RPMI7951 (cell line): ENCODE measurements at regions not wholly inside any gene's neighbourhood (a gene's known extent, or its start where the extent isn't known, plus 50 kb on each side); places are given as distances from the start of the nearest gene placed in this dataset.
"Not testable (repeated sequence)": the region's sequence is repeated elsewhere in the genome, so short reads cannot be mapped to it uniquely, and the experiment has no call there.

Source experiments
- DNase-seq: peaks from one replicate; pipeline ENCODE4 v3.0.0-alpha.2; 2012; ENCODE audit warnings: low read depth

DNA sequence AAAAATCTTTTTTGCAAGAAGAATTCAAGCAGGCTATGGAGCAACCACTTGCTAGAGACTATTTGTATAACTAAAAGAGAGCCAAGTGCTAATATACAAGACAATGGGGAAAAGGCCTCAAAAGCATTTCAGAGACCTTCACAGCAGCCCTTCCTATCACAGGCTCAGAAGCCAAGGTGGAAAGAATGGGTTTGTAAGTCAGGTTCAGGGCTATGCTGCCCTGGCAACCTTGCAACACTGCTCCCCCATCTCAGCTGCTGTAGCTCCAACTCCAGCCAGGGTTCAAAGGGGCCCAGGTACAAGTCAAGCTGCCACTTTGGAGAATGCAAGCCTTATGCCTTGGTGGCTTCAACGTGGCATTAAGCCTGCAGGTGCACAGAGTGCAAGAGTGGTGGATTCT lies 253.7 kb upstream of the C1QTNF3 start:
- not testable (repeated sequence) for DNase-seq

DNA sequence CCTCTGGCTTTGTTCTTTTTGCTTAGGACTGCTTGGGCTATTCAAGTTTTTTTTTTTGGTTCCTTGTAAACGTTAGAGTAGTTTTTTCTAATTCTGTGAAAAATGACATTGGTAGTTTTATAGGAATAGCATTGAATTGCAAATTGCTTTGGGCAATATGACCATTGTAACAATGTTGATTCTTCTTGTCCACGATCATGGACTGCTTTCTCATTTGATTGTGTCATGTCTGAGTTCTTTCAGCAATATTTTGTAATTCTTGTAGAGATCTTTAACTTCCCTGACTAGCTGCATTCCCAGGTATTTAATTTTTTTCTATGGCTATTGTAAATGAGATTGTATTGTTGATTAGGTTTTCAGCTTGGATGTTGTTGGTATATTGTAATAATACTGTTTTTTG lies 286.2 kb upstream of the C1QTNF3 start:
- not testable (repeated sequence) for DNase-seq

DNA sequence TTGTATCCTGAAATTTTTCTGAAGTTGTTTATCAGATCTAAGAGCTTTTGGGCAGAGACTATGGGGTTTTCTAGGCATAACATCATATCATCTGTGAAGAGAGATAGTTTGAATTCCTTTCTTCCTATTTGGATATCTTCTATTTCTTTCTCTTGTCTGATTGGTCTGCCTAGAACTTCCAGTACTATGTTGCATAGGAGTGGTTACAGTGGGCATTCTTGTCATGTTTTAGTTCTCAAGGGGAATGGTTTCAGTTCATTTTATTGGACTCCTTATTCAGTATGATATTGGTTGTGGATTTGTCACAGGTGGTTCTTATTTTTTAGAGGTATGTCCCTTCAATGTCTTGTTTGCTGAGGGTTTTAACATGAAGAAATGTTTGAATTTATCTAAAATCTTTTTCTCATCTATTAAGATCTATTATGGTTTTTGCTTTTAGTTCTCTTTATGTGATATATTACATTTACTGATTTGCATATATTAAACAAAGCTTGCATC lies 286.6 kb upstream of the C1QTNF3 start:
- not testable (repeated sequence) for DNase-seq

DNA sequence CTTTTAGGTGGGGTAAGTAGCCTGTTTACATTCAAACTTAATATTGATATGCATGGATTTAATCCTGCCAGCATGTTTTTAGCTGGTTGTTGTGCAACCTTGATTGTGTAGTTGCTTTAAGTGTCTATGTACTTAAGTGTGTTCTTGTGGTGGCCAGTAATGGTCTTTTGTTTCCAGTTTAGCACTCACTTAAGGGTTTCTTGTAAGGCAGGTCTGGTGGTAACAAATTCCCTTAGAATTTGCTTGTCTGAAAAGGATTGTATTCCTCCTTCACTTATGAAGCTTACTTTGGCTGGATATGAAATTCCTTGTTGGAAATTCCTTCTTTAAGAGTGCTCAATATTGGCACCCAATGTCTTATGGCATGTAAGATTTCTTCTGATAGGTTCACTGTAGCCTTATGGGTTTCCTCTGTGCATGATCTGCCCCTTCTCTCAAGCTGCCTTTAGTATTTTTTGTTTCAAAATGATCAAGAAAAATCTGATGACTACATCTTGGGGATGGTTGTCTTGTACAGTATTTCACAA lies 289.0 kb upstream of the C1QTNF3 start:
- DNase-seq = not testable (repeated sequence)

DNA sequence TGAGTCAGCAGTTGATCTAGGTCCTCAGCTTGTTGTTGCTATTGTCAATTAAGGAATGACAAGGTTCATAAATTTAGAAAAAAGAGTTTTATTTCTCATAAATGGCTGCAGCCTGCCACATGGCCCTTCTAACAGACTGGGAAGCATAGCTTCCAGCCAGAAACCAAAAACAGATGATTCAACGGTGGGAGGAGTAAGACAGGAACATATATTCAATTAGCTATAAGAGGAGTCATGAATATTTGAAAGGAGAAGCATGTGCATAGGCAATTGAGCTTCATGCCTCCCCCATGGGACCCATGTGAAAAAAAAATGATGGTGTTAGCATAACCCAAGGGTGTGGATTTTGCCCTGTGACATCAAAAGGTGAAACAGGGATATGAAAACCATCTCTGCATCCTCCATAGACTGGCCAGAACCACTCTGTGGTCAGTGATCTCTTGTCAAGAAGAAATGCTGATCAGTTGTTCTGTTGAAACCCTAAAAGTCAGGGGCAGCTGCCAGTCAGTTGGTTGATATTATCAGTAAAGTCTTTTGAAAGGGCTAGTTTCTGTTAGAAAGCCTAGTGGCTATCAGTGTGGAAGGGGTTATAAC lies 296.5 kb upstream of the C1QTNF3 start:
- not testable (repeated sequence) for DNase-seq

DNA sequence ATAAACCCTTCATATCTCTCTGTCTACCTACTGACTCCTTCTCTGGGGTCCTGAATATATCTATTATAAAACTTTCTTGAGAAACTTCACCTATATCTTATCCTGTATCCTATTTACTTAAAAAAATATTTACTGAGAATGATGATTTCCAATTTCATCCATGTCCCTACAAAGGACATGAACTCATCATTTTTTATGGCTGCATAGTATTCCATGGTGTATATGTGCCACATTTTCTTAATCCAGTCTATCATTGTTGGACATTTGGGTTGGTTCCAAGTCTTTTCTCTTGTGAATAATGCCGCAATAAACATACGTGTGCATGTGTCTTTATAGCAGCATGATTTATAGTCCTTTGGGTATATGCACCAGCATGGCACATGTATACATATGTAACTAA lies 301.7 kb upstream of the RAI14 start:
- not testable (repeated sequence) for DNase-seq

DNA sequence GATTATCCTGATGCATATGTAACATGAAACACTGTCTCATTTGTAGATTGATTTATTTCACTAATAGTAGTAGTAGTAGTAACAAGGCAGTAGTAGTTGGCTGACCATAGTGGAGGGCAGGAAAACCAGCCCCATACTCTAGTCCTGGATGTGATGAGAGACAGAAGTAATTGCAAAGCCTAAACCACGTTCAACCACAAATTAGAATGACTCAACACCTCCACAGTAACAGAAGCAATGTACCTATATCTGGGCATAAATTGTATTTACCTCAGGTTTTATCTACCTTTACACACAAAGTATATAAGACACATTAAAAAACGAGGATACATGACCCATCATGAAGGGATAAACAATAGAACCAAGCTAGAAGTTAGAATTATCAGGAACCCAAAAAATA lies 284.7 kb upstream of the RAI14 start:
- DNase-seq = not testable (repeated sequence)

DNA sequence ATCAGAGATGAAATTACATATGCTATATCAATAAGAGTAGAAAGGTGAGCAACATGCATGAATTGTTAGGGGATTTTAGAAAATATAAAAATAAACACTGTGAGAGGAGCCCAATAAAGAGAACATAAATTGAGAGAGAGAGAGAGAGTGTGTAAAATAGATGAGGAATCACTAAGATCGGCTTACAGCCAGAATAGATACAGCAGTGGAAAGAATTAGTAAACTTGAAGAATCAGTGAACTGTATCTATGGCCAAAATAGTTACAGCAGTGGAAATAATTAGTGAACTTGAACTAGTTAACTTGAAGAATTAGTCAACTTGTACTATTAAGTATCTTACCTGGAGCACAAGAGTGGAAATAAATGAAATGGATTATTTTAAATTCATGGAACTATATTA lies 284.3 kb upstream of the RAI14 start:
- DNase-seq = not testable (repeated sequence)

DNA sequence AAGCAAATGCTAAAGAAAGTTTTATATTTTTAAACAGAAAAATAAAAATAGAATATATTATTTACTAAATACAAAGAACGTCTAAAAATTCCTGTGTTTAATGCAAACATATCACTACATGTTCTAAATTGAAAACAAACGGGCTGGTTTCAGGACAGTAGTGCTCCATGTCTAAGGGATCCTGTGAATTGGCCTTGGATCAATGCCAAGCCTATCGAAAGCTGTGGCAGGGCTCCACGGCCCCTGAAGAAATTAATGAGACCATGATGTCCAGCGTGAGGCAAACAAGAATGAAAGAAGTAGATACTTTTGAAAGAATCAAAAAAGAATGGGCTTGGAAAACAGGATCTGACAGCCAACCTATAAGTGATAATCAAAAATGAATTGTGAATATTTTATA lies 283.4 kb upstream of the RAI14 start:
- not testable (repeated sequence) for DNase-seq

DNA sequence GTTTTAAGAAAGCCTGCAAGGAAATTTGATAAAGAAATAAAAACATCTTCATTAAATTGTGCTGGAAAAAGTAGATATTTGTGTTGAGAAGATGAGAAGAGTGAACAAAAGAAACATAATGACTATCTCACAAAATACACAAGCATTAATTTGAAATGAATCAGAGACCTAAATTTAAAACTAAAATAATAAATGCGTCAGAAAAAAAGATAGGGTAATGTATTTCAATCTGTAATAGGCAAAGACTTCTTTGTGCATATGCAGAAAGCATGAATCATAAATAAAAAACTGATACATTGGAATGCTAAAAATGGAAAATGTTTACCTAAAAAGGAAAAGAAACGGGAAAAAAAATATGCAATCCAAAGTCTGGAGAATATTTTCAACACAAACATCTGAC lies 278.5 kb upstream of the RAI14 start:
- DNase-seq = not testable (repeated sequence)

DNA sequence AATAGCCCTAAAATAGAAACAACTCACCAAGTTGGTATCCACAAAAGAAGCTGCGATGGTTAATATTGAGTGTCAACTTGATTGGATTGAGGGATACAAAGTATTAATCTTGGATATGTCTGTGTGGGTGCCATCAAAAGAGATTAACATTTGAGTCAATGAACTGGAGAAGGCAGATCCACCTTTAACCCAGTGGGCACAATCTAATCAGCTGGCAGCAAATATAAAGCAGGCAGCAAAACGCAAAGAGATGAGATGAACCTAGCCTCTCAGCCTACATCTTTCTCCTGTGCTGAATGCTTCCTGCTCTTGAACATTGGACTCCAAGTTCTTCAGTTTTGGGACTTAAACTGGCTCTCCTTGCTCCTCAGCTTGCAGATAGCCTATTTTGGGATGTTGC lies 277.6 kb upstream of the RAI14 start:
- not testable (repeated sequence) for DNase-seq

DNA sequence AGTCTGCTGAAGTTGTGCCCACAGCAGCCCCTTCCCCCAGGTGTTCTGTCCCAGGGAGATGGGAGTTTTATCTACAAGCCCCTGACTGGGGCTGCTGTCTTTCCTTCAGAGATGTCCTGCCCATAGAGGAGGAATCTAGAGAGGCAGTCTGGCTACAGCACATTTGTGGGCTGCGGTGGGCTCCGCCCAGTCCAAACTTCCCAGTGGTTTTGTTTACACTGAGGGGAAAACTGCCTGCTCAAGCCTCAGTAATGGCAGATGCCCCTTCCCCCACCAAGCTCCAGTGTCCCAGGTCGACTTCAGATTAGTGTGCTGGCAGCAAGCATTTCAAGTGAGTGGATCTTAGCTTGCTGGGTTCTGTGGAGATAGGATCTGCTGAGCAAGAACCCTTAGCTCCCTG lies 267.4 kb upstream of the RAI14 start:
- not testable (repeated sequence) for DNase-seq

DNA sequence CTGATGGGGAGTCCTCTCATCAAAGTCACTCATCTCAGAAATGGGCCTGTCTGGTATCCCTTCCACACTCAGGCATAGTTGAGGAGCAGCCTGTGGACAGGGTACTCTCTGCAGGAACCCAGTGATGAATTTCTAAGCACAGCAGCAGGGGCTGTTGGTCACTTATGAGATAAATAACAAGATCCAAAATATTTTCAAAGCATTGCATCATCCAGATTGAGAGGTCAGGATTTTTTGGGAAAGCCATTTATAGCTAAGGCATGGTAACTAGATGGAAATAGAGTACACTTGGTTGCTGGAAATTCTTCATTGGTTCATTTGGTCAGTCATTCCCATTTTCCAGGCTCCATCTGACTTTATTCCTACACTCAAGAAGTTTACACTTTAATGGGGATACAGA lies 246.8 kb upstream of the RAI14 start:
- DNase-seq = no peak

DNA sequence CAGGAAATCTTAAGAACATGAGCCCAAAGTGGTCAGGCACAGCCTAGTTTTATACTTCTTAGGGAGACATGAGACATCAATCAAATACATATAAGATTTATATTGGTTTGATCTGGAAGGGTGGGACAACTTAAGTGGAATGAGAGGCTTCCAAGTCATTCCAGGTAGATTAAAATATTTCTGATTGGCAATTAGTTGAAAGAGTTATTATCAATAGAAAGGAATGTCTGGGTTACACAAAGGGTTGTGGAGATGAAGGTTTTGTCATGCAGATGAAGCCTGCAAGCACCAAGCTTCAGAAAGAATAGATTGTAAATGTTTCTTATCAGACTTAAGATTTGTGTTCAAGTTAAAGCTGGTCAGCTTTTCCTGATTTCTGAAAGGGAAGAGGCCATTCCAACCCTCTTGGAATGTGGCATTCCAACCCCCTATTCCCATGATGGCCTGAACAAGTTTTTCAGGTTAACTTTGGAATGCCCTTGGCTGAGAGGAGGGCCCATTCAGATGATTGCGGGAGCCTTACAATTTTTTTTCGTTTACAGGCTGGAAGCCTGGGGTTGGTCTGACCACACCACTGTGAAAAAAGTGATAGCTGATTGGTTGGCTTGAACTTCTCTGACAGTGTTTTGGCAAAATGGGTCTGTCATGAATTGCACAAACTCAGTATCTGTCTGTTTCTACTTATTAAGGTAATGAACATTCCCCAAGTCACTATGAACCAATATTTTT lies 245.6 kb upstream of the RAI14 start:
- DNase-seq = no peak

DNA sequence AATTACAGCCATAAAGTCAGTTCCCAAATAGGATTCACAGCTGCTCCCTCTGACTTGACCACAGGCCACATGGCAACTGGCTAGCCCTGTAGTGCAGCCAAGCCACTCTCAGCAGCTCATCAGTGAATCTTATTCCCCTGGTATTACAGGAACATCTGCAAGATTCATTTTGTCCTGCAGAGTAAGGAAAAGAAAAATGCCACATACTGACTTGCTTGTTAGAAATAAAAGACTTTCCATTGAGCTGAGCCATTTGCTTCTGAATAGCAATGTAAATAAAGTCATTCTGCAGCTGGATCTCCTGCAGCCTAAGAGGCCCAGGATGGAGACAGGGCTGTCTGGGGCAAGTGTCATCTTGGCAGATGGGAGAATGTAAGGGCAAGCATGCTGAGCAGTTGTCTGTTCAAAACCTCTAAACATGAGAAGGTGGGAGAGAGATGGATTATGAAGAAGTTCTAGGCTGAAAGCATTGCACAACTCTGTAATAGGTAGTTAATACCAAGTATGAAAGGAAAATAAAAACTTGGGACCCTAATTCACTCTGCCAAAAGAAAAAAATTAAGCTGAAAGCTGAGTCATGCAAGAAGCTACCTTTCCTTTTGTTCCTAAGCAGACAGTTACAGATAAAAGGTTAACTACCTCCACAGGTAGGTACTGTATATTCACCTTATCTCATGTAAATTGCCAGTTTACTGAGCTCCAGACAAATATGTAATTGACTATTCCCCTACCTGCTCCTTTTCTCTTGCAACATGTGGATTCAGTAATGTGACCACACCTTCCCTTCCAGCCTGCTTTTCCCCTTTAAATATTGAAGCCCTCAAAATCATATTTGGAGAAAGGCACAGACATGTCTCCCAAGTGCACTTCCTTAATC lies 244.4 kb upstream of the RAI14 start:
- peak; percentile 16 for DNase-seq

DNA sequence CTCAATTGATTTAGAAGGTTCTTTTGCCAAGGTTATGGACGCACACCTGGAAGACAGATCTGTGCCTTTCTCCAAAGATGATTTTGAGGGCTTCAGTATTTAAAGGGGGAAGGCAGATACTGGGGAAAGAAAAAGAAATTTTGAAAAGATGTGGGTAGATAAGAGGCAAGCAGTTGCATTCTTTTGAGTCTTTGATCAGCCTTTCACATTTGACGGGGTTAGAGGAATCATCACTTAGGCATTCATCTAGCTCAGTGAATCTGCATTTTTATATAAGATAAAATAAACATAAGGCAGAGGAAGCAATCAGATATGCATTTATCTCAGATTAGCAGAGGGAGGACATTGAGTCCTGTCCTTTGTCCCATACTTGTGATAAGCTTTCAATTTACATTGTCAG lies 243.4 kb upstream of the RAI14 start:
- peak; percentile 42 for DNase-seq

DNA sequence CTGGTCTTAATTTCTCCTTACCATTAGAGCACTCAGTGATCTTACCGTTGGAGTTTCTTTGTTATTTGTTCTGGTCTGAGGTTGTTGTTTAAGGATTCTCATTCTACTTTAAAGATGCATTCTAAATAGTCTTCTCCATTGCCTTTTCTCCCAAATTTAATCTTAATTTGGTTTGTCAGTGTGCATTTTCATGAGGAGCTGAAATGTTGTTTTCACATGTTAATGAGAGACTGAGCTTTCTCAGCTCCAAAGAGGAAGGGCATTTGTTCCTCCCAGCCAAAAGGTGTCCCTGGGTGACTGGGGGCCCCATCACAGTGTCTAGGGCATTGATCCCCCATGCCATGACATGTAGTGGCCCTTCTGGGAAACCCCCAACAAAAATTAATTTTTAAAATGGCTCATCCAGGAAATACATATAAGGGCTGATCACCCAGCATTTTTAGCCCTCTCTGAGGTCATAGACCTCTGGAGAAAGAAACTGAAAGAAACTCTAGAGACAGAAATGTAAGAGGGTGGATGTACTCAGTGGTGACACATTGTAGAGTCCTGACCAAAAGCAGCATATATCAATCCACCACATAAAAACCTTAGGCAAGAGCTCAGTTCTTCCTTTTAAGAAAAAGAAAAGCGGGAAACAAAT lies 240.4 kb upstream of the RAI14 start:
- peak; percentile 39 for DNase-seq

DNA sequence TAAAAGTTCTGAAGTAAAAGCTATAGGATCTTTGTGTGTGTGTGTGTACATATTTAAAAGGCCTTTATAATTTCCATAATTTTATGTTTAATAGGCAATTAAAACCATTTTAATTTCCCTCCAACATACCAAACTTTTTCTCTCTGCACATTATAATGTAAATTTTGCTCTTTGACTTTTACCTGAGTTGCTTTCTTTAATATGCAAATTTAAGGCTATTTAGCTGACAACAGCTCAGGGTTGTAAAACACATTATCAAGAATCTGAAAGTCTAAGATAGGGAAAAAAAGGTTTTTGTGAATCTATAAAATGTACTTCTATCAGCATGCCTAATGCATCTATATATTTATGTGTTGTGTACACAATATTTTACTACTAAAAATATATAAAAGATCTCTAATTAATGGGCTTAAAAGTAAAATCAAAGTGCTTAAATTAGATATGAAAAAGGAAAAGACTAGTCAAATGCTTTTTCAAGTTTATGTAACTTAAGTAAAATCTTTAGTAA lies 239.6 kb upstream of the RAI14 start:
- DNase-seq = no peak

DNA sequence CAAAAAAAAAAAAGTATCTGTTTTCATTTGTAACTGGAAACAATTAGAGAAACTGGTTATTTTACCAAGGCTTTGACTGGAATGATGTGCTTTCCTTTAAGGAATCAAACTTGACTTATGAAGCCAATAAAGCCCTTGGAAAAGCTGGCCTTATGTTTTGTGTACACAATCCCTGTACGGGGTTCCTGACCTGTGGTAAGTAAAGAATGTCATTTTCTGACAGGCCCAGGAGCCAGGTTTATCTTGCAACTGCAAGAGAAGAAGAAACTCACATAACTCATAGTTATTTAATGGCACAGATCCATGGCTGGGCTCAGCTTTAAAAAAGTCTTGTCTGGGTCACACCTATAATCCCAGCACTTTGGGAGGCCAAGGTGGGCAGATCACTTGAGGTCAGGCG lies 235.9 kb upstream of the RAI14 start:
- DNase-seq = not testable (repeated sequence)

DNA sequence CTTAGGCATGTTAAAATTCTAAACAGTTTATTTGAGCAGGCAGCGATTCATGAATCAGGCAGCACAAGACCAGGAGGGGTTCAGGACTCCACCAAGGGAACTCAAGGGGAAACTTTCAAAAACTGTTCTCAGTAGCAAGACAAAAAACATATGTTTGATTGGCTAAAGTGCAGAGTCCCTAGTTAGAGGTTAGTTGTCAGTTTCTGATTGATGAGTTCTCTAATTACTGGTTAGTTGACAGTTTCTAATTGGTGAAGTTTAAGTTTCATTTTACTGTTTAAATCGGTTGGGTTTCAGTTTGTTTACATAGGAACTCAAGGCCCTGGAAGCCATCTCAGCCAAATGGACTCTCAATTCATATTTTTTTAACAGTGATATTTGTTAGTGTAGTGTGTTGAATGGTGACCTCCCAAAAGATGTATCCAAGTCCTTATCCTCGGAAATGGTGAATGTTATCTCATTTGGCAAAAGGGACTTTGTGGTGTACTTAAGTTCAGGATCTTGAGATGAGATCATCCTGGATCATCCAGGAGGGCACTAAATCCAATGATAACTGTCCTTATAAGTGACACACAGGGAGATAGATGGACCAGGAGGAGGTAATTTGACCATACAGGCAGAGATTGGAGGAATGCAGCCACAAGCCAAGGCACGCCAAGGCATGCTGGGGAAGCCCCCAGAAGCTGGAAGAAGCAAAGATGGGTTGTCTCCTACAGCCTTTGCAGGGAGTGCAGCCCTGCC lies 219.2 kb upstream of the RAI14 start:
- no peak for DNase-seq

DNA sequence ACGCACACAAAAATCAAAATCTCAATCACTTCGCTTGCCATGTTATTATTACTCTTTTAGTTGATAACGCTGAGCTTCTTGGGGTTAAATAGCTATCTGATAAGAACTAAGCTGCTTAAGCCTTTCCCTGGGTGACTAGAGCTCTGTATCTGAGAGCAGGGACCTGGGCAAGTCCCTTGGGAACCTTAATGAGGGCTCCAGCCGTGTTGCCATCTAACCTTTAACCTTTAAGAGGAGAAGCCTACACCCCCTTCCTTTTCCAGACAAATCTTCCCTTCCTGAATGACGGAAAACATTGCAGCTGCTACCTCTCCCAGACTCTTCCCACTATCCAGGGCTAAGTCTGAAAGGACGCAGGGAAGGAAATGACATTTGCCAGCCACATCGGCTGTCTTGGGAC lies 216.5 kb upstream of the RAI14 start:
- no peak for DNase-seq
